ENCODE measurements at regions not wholly inside any gene's neighbourhood (a gene's known extent, or its start where the extent isn't known, plus 50 kb on each side); places are given as distances from the start of the nearest gene placed in this dataset.
"Not testable (repeated sequence)": the region's sequence is repeated elsewhere in the genome, so short reads cannot be mapped to it uniquely, and the experiment has no call there.

- no peak for FAIRE-seq
- DNase-seq (ENCODE audit: insufficient read length, low spot score) = peak; percentile 20
- no peak for TF ChIP-seq POLR2A (IDR thresholded peaks at IDR 0.05; ENCODE audit: low read depth, low read length)
Measured at GRCh38 chr1:148372731-148373130, 110.4 kb downstream of the PPIAL4G start.

GRCh38 chr1:148372051-148372726, 110.9 kb downstream of the PPIAL4G start:
- not testable (repeated sequence) for DNase-seq (ENCODE audit: insufficient read length, low spot score); FAIRE-seq

GRCh38 chr1:148371551-148371994, 111.5 kb downstream of the PPIAL4G start:
- not testable (repeated sequence) for FAIRE-seq
- peak; percentile 47 for DNase-seq (ENCODE audit: insufficient read length, low spot score)

GRCh38 chr1:148370661-148371060, 112.4 kb downstream of the PPIAL4G start:
- DNase-seq (ENCODE audit: insufficient read length, low spot score); FAIRE-seq: not testable (repeated sequence)

GRCh38 chr1:148367596-148367995, 115.5 kb downstream of the PPIAL4G start:
- no peak for TF ChIP-seq POLR2A (IDR thresholded peaks at IDR 0.05; ENCODE audit: low read depth, low read length)
- FAIRE-seq = no peak

GRCh38 chr1:148366136-148366753, 116.9 kb downstream of the PPIAL4G start:
- not testable (repeated sequence) for DNase-seq (ENCODE audit: insufficient read length, low spot score); FAIRE-seq

More at GRCh38 chr1:148367596-148367995, 115.5 kb downstream of the PPIAL4G start:
- DNase-seq (ENCODE audit: insufficient read length, low spot score) = no peak

GRCh38 chr1:148365151-148365550, 118.0 kb downstream of the PPIAL4G start:
- not testable (repeated sequence) for DNase-seq (ENCODE audit: insufficient read length, low spot score); FAIRE-seq

- FAIRE-seq; DNase-seq (ENCODE audit: insufficient read length, low spot score): not testable (repeated sequence)
Measured at GRCh38 chr1:148363979-148364378, 119.1 kb downstream of the PPIAL4G start.

GRCh38 chr1:148363439-148363810, 119.7 kb downstream of the PPIAL4G start:
- TF ChIP-seq POLR2A (IDR thresholded peaks at IDR 0.05; ENCODE audit: low read depth, low read length) = no peak
- FAIRE-seq (no peak), DNase-seq (ENCODE audit: insufficient read length, low spot score) (no peak)

- DNase-seq (ENCODE audit: insufficient read length, low spot score) = no peak
- FAIRE-seq = no peak
- no peak for TF ChIP-seq POLR2A (IDR thresholded peaks at IDR 0.05; ENCODE audit: low read depth, low read length)
Measured at GRCh38 chr1:148362626-148363438, 120.3 kb downstream of the PPIAL4G start.

GRCh38 chr1:148362216-148362611, 120.9 kb downstream of the PPIAL4G start:
- no peak for TF ChIP-seq POLR2A (IDR thresholded peaks at IDR 0.05; ENCODE audit: low read depth, low read length)
- DNase-seq (ENCODE audit: insufficient read length, low spot score) (no peak), FAIRE-seq (no peak)

GRCh38 chr1:148361427-148362215, 121.5 kb downstream of the PPIAL4G start:
- FAIRE-seq; DNase-seq (ENCODE audit: insufficient read length, low spot score): not testable (repeated sequence)

- FAIRE-seq = no peak
- TF ChIP-seq POLR2A (IDR thresholded peaks at IDR 0.05; ENCODE audit: low read depth, low read length) = no peak
- DNase-seq (ENCODE audit: insufficient read length, low spot score) = no peak
Measured at GRCh38 chr1:148357037-148357436, 126.1 kb downstream of the PPIAL4G start.

- no peak for FAIRE-seq
- no peak for DNase-seq (ENCODE audit: insufficient read length, low spot score)
- TF ChIP-seq POLR2A (IDR thresholded peaks at IDR 0.05; ENCODE audit: low read depth, low read length) = no peak
Measured at GRCh38 chr1:148355976-148356375, 127.1 kb downstream of the PPIAL4G start.

Measured in H54 (cell line).